ENCODE measurements at regions not wholly inside any gene's neighbourhood (a gene's known extent, or its start where the extent isn't known, plus 50 kb on each side); places are given as distances from the start of the nearest gene placed in this dataset.
"Not testable (repeated sequence)": the region's sequence is repeated elsewhere in the genome, so short reads cannot be mapped to it uniquely, and the experiment has no call there.

- H3K36me3 ChIP-seq (ENCODE audit: control insufficient read depth, insufficient read depth, low read length); H3K4me1 ChIP-seq; H3K27me3 ChIP-seq (replicated peaks; ENCODE audit: control insufficient read depth, insufficient read depth, low read length); BruUV-seq (replicated peaks); H3K4me1 Mint-ChIP-seq (ENCODE audit: low read depth, unreplicated experiment); H3K4me3 Mint-ChIP-seq (ENCODE audit: unreplicated experiment); H3K36me3 Mint-ChIP-seq (ENCODE audit: insufficient read depth, unreplicated experiment); H3K9me3 Mint-ChIP-seq (ENCODE audit: unreplicated experiment); H3K4me3 ChIP-seq (ENCODE audit: low read depth, low read length); POLR2A ChIA-PET; H3K27me3 Mint-ChIP-seq (ENCODE audit: insufficient read depth, unreplicated experiment); H3K9me3 ChIP-seq; H3K27ac Mint-ChIP-seq (ENCODE audit: unreplicated experiment); intact Hi-C loops (cut with micrococcal nuclease; ENCODE audit: unreplicated experiment): not testable (repeated sequence)
- CTCF ChIA-PET, result interaction anchor here (0.6 kb wide), 1 partner anchor 428 kb away, joined by 6 read pairs; no protein-coding TSS in a partner anchor
- peak in 1 of 2 experiments; percentile 45 for DNase-seq
- peak; percentile 41 to 44 for TF ChIP-seq CTCF (IDR thresholded peaks at IDR 0.05; ENCODE audit: insufficient read depth in 1 of 2, low read depth in 1 of 2, low read length in 1 of 2, severe bottlenecking in 1 of 2, unreplicated experiment in 1 of 2)
Observed at GRCh38 chr7:65621580-65622201, 248.0 kb downstream of the ZNF92 start.

- CTCF ChIA-PET; H3K9me3 Mint-ChIP-seq (ENCODE audit: unreplicated experiment); H3K4me3 Mint-ChIP-seq (ENCODE audit: unreplicated experiment); H3K4me1 Mint-ChIP-seq (ENCODE audit: low read depth, unreplicated experiment); H3K4me3 ChIP-seq (ENCODE audit: low read depth, low read length); H3K36me3 Mint-ChIP-seq (ENCODE audit: insufficient read depth, unreplicated experiment); H3K27me3 Mint-ChIP-seq (ENCODE audit: insufficient read depth, unreplicated experiment); H3K27me3 ChIP-seq (replicated peaks; ENCODE audit: control insufficient read depth, insufficient read depth, low read length); H3K4me1 ChIP-seq; H3K27ac Mint-ChIP-seq (ENCODE audit: unreplicated experiment); H3K9me3 ChIP-seq; BruUV-seq (replicated peaks); POLR2A ChIA-PET; DNase-seq; H3K36me3 ChIP-seq (ENCODE audit: control insufficient read depth, insufficient read depth, low read length); intact Hi-C loops (cut with micrococcal nuclease; ENCODE audit: unreplicated experiment): not testable (repeated sequence)
Observed at GRCh38 chr7:65631236-65631635, 241.6 kb upstream of the VKORC1L1 start.

- H3K36me3 ChIP-seq (ENCODE audit: control insufficient read depth, insufficient read depth, low read length); H3K36me3 Mint-ChIP-seq (ENCODE audit: insufficient read depth, unreplicated experiment); H3K27me3 ChIP-seq (replicated peaks; ENCODE audit: control insufficient read depth, insufficient read depth, low read length); POLR2A ChIA-PET; H3K27ac Mint-ChIP-seq (ENCODE audit: unreplicated experiment); H3K4me1 Mint-ChIP-seq (ENCODE audit: low read depth, unreplicated experiment); intact Hi-C loops (cut with micrococcal nuclease; ENCODE audit: unreplicated experiment); BruUV-seq (replicated peaks); H3K4me3 ChIP-seq (ENCODE audit: low read depth, low read length); H3K4me1 ChIP-seq; H3K27me3 Mint-ChIP-seq (ENCODE audit: insufficient read depth, unreplicated experiment); H3K9me3 Mint-ChIP-seq (ENCODE audit: unreplicated experiment); DNase-seq; CTCF ChIA-PET; H3K9me3 ChIP-seq; H3K4me3 Mint-ChIP-seq (ENCODE audit: unreplicated experiment): not testable (repeated sequence)
Observed at GRCh38 chr7:65633587-65634404, 239.1 kb upstream of the VKORC1L1 start.

- H3K4me3 ChIP-seq (ENCODE audit: low read depth, low read length); H3K27ac Mint-ChIP-seq (ENCODE audit: unreplicated experiment); H3K36me3 ChIP-seq (ENCODE audit: control insufficient read depth, insufficient read depth, low read length); H3K4me3 Mint-ChIP-seq (ENCODE audit: unreplicated experiment); H3K9me3 Mint-ChIP-seq (ENCODE audit: unreplicated experiment); H3K36me3 Mint-ChIP-seq (ENCODE audit: insufficient read depth, unreplicated experiment); POLR2A ChIA-PET; H3K9me3 ChIP-seq; DNase-seq; BruUV-seq (replicated peaks); H3K4me1 ChIP-seq; H3K27me3 ChIP-seq (replicated peaks; ENCODE audit: control insufficient read depth, insufficient read depth, low read length); H3K4me1 Mint-ChIP-seq (ENCODE audit: low read depth, unreplicated experiment); H3K27me3 Mint-ChIP-seq (ENCODE audit: insufficient read depth, unreplicated experiment); intact Hi-C loops (cut with micrococcal nuclease; ENCODE audit: unreplicated experiment); CTCF ChIA-PET: not testable (repeated sequence)
Observed at GRCh38 chr7:65638918-65639317, 234.0 kb upstream of the VKORC1L1 start.

GRCh38 chr7:65639717-65640116, 233.2 kb upstream of the VKORC1L1 start:
- H3K4me1 ChIP-seq; H3K36me3 ChIP-seq (ENCODE audit: control insufficient read depth, insufficient read depth, low read length); POLR2A ChIA-PET; H3K27me3 ChIP-seq (replicated peaks; ENCODE audit: control insufficient read depth, insufficient read depth, low read length); H3K9me3 ChIP-seq; H3K4me3 ChIP-seq (ENCODE audit: low read depth, low read length); H3K27ac Mint-ChIP-seq (ENCODE audit: unreplicated experiment); H3K9me3 Mint-ChIP-seq (ENCODE audit: unreplicated experiment); DNase-seq; BruUV-seq (replicated peaks); H3K4me3 Mint-ChIP-seq (ENCODE audit: unreplicated experiment); H3K4me1 Mint-ChIP-seq (ENCODE audit: low read depth, unreplicated experiment); CTCF ChIA-PET; H3K36me3 Mint-ChIP-seq (ENCODE audit: insufficient read depth, unreplicated experiment); intact Hi-C loops (cut with micrococcal nuclease; ENCODE audit: unreplicated experiment); H3K27me3 Mint-ChIP-seq (ENCODE audit: insufficient read depth, unreplicated experiment): not testable (repeated sequence)

GRCh38 chr7:65643498-65643897, 229.4 kb upstream of the VKORC1L1 start:
- H3K4me3 Mint-ChIP-seq (ENCODE audit: unreplicated experiment); H3K27me3 ChIP-seq (replicated peaks; ENCODE audit: control insufficient read depth, insufficient read depth, low read length); H3K9me3 ChIP-seq; H3K4me1 ChIP-seq; H3K36me3 ChIP-seq (ENCODE audit: control insufficient read depth, insufficient read depth, low read length); H3K27ac Mint-ChIP-seq (ENCODE audit: unreplicated experiment); H3K4me3 ChIP-seq (ENCODE audit: low read depth, low read length); DNase-seq; BruUV-seq (replicated peaks); H3K36me3 Mint-ChIP-seq (ENCODE audit: insufficient read depth, unreplicated experiment); H3K4me1 Mint-ChIP-seq (ENCODE audit: low read depth, unreplicated experiment); intact Hi-C loops (cut with micrococcal nuclease; ENCODE audit: unreplicated experiment); POLR2A ChIA-PET; H3K27me3 Mint-ChIP-seq (ENCODE audit: insufficient read depth, unreplicated experiment); CTCF ChIA-PET; H3K9me3 Mint-ChIP-seq (ENCODE audit: unreplicated experiment): not testable (repeated sequence)

Measured in Caco-2 (cell line).